ENCODE measurements at regions not wholly inside any gene's neighbourhood (a gene's known extent, or its start where the extent isn't known, plus 50 kb on each side); places are given as distances from the start of the nearest gene placed in this dataset.
A peak's percentile ranks its signal among the peaks of the same experiment; 100 is the strongest.

DNA sequence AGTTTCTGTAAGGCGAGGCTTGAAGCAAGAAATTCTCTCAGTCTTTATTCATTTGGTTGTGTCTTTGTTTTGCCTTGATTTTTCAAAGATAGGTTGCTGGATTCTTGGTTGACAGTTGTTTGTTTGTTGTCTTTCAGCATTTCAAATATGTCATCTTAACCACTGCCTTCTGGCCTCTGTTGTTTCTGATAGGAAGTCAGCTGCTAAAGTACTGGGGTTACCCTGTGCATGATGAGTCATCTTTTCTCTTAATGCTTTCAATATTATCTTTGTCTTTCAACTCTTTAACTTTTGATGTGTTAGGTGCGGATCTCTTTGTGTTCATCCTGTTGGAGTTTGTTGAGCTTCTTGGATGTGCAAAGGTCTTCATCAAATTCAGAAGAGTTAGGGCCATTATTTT, 1571.3 kb downstream of the MAT2B start:
- ATAC-seq (peak; percentile 51; the same call in 2 of the 3 replicates), DNase-seq (ENCODE audit: low read depth, low spot score) (no peak), FAIRE-seq (no peak)
- H3K4me1 ChIP-seq (ENCODE audit: control insufficient read depth, insufficient read depth, low read length), result no peaks in the 10 kb centered on the region
- H2AFZ ChIP-seq (ENCODE audit: control insufficient read depth, low read depth, low read length), result no peak overlapping the region
- WGBS (ENCODE audit: insufficient coverage, insufficient replicate concordance, low lambda C conversion rate, missing lambda C conversion rate), result 42% methylated on average over 2 of the region's 2 CpGs
- CTCF ChIA-PET, result interaction anchor here (0.6 kb wide), 1 partner anchor 1771 kb away, joined by 3 read pairs; no protein-coding TSS in a partner anchor
- intact Hi-C loops (cut with micrococcal nuclease; ENCODE audit: unreplicated experiment) (no loop called here), in situ Hi-C loops (cut with MboI) (no loop called here)
- H3K27me3 ChIP-seq (replicated peaks in 1 of 2; ENCODE audit: control insufficient read depth in 2 of 2, insufficient read depth in 2 of 2, low read length in 1 of 2), result no peaks in the 10 kb centered on the region
- no peaks in the 10 kb centered on the region for H3K9me3 ChIP-seq (replicated peaks; ENCODE audit: control insufficient read depth, insufficient read depth, low read length)
- H4K20me1 ChIP-seq (ENCODE audit: control insufficient read depth, insufficient read depth), result no peaks in the 10 kb centered on the region
- SMC1A ChIA-PET (ENCODE audit: uncharacterized antibody, unreplicated experiment), result interaction anchor here (1.1 kb wide), 1 partner anchor 8 kb away, joined by 3 read pairs; no protein-coding TSS in a partner anchor
- H3K79me2 ChIP-seq (ENCODE audit: control insufficient read depth, insufficient read depth, low read length), result no peaks in the 10 kb centered on the region
- H3K4me2 ChIP-seq (ENCODE audit: control insufficient read depth, insufficient read depth), result no peak overlapping the region
- H3K27ac ChIP-seq (ENCODE audit: control insufficient read depth, insufficient read depth), result no peak overlapping the region
- POLR2A ChIA-PET, result no interaction called here
- no TSS peak for BruUV-seq (replicated peaks)
- H3K9ac ChIP-seq (ENCODE audit: control insufficient read depth, insufficient read depth, low read length), result no peak overlapping the region
- no peaks in the 10 kb centered on the region for H3K36me3 ChIP-seq (ENCODE audit: control insufficient read depth in 2 of 2, insufficient read depth in 2 of 2, low read length in 1 of 2)
- RAD21 ChIA-PET (ENCODE audit: unreplicated experiment), result no interaction called here
- H3K4me3 ChIP-seq, result no peak overlapping the region
- TF ChIP-seq CHD4 (IDR thresholded peaks at IDR 0.05) (no peak), HCFC1 (IDR thresholded peaks at IDR 0.05; ENCODE audit: low read length) (no peak), NFYA (IDR thresholded peaks at IDR 0.05; ENCODE audit: borderline replicate concordance, low read depth, low read length) (no peak), PAX8 (IDR thresholded peaks at IDR 0.05) (no peak), TARDBP (IDR thresholded peaks at IDR 0.05; ENCODE audit: borderline replicate concordance) (no peak), GATAD2B (conservative IDR thresholded peaks at IDR 0.05; ENCODE audit: low read depth) (no peak), ATF7 (IDR thresholded peaks at IDR 0.05; ENCODE audit: low read depth) (no peak)
- TF ChIP-seq, protein P1, sequence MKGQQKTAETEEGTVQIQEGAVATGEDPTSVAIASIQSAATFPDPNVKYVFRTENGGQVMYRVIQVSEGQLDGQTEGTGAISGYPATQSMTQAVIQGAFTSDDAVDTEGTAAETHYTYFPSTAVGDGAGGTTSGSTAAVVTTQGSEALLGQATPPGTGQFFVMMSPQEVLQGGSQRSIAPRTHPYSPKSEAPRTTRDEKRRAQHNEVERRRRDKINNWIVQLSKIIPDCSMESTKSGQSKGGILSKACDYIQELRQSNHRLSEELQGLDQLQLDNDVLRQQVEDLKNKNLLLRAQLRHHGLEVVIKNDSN (IDR thresholded peaks at IDR 0.05; ENCODE audit: borderline replicate concordance, extremely low read length, insufficient read depth, low read depth, low read length), result no peak
- TF ChIP-seq, protein P2, sequence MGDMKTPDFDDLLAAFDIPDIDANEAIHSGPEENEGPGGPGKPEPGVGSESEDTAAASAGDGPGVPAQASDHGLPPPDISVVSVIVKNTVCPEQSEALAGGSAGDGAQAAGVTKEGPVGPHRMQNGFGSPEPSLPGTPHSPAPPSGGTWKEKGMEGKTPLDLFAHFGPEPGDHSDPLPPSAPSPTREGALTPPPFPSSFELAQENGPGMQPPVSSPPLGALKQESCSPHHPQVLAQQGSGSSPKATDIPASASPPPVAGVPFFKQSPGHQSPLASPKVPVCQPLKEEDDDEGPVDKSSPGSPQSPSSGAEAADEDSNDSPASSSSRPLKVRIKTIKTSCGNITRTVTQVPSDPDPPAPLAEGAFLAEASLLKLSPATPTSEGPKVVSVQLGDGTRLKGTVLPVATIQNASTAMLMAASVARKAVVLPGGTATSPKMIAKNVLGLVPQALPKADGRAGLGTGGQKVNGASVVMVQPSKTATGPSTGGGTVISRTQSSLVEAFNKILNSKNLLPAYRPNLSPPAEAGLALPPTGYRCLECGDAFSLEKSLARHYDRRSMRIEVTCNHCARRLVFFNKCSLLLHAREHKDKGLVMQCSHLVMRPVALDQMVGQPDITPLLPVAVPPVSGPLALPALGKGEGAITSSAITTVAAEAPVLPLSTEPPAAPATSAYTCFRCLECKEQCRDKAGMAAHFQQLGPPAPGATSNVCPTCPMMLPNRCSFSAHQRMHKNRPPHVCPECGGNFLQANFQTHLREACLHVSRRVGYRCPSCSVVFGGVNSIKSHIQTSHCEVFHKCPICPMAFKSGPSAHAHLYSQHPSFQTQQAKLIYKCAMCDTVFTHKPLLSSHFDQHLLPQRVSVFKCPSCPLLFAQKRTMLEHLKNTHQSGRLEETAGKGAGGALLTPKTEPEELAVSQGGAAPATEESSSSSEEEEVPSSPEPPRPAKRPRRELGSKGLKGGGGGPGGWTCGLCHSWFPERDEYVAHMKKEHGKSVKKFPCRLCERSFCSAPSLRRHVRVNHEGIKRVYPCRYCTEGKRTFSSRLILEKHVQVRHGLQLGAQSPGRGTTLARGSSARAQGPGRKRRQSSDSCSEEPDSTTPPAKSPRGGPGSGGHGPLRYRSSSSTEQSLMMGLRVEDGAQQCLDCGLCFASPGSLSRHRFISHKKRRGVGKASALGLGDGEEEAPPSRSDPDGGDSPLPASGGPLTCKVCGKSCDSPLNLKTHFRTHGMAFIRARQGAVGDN (IDR thresholded peaks at IDR 0.05), result no peak
- TF ChIP-seq, protein P3, sequence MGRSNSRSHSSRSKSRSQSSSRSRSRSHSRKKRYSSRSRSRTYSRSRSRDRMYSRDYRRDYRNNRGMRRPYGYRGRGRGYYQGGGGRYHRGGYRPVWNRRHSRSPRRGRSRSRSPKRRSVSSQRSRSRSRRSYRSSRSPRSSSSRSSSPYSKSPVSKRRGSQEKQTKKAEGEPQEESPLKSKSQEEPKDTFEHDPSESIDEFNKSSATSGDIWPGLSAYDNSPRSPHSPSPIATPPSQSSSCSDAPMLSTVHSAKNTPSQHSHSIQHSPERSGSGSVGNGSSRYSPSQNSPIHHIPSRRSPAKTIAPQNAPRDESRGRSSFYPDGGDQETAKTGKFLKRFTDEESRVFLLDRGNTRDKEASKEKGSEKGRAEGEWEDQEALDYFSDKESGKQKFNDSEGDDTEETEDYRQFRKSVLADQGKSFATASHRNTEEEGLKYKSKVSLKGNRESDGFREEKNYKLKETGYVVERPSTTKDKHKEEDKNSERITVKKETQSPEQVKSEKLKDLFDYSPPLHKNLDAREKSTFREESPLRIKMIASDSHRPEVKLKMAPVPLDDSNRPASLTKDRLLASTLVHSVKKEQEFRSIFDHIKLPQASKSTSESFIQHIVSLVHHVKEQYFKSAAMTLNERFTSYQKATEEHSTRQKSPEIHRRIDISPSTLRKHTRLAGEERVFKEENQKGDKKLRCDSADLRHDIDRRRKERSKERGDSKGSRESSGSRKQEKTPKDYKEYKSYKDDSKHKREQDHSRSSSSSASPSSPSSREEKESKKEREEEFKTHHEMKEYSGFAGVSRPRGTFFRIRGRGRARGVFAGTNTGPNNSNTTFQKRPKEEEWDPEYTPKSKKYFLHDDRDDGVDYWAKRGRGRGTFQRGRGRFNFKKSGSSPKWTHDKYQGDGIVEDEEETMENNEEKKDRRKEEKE (IDR thresholded peaks at IDR 0.05), result no peak
- TF ChIP-seq, protein P4, sequence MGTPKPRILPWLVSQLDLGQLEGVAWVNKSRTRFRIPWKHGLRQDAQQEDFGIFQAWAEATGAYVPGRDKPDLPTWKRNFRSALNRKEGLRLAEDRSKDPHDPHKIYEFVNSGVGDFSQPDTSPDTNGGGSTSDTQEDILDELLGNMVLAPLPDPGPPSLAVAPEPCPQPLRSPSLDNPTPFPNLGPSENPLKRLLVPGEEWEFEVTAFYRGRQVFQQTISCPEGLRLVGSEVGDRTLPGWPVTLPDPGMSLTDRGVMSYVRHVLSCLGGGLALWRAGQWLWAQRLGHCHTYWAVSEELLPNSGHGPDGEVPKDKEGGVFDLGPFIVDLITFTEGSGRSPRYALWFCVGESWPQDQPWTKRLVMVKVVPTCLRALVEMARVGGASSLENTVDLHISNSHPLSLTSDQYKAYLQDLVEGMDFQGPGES (IDR thresholded peaks at IDR 0.05), result no peak
- TF ChIP-seq, protein P5, sequence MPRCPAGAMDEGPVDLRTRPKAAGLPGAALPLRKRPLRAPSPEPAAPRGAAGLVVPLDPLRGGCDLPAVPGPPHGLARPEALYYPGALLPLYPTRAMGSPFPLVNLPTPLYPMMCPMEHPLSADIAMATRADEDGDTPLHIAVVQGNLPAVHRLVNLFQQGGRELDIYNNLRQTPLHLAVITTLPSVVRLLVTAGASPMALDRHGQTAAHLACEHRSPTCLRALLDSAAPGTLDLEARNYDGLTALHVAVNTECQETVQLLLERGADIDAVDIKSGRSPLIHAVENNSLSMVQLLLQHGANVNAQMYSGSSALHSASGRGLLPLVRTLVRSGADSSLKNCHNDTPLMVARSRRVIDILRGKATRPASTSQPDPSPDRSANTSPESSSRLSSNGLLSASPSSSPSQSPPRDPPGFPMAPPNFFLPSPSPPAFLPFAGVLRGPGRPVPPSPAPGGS (IDR thresholded peaks at IDR 0.05; ENCODE audit: borderline replicate concordance, insufficient read depth, low read depth, low read length, poor library complexity, severe bottlenecking), result no peak

Measured in GM12878 (cell line).